ENCODE measurements at regions not wholly inside any gene's neighbourhood (a gene's known extent, or its start where the extent isn't known, plus 50 kb on each side); places are given as distances from the start of the nearest gene placed in this dataset.

DNA sequence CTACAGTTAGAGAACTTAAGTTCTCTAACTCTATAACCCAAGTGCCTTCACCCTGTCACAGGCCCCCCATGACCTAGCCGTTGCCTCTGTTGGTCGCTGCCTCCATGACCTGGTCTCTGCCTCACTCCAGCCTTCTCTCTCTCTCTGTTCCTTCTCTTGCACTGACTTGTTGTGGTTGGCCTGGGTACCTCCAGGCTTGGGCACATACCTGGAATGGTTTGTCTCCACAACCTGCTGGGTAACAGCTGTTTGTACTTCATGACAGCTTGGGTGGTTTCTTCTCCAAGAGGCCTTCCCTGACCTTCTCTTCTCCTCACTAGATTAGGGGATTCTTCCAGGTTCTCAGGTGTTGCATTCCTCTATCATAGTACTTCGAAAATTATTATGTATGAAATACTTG lies 371.6 kb upstream of the USP24 start:
- TF ChIP-seq CTCF (conservative IDR thresholded peaks at IDR 0.05 in 1 of 2, IDR thresholded peaks at IDR 0.05 in 1 of 2; ENCODE audit: extremely low read depth in 1 of 2, insufficient read depth in 1 of 2, low read depth in 1 of 2, low read length in 2 of 2) (no peak), EZH2 (IDR thresholded peaks at IDR 0.05; ENCODE audit: borderline replicate concordance, low read length) (no peak)

Data from mammary epithelial cell (primary cell).